IMR-90 (cell line): ENCODE measurements at regions not wholly inside any gene's neighbourhood (a gene's known extent, or its start where the extent isn't known, plus 50 kb on each side); places are given as distances from the start of the nearest gene placed in this dataset.

Experiments
- ATAC-seq: fragments of 200-7000 bp; cut with Tn5 transposase; 2 replicates; pipeline ENCODE4 v1.9.1; 2020; ENCODE audit warnings: low read depth, mild to moderate bottlenecking, moderate library complexity
- BruUV-seq: library from RNA; stranded (reverse); fragments of 400-500 nt; replicated peaks from 2 replicates; lab custom pipeline; 2021; lab: Mats Ljungman, UMichigan
- CTCF ChIA-PET: fragments of 300-600 bp; formaldehyde crosslinking; extraction: SDS; loops from one replicate; lab custom pipeline; 2021; ENCODE audit warnings: antibody characterized with exemption; lab: Yijun Ruan, JAX
- POLR2A ChIA-PET: fragments of 300-600 bp; sonication (Branson Sonifier 250); formaldehyde crosslinking; loops from one replicate; lab custom pipeline; 2022; ENCODE audit warnings: antibody characterized with exemption; ENCODE audit not compliant: unreplicated experiment; lab: Charles Lee
- DNase-seq: peaks from one replicate; pipeline ENCODE4 v3.0.0; 2013
- H2AFZ ChIP-seq: replicated peaks from 2 replicates; pipeline ENCODE3; 2013; ENCODE audit warnings: low read length, mild to moderate bottlenecking; ENCODE audit not compliant: poor library complexity
- H2AK5ac ChIP-seq: 2 replicates; pipeline ENCODE4 v1.6.1; 2013; ENCODE audit warnings: low read depth, low read length, inconsistent platforms
- H2AK9ac ChIP-seq: replicated peaks from 2 replicates; pipeline ENCODE3; 2013; ENCODE audit warnings: mild to moderate bottlenecking, low read depth, low read length, moderate library complexity; ENCODE audit not compliant: poor library complexity
- H2BK120ac ChIP-seq: 2 replicates; pipeline ENCODE4 v1.6.1; 2013; ENCODE audit warnings: low read depth, low read length, inconsistent platforms
- H2BK15ac ChIP-seq: 3 replicates; pipeline ENCODE4 v1.6.1; 2013; ENCODE audit warnings: low read depth, low read length, inconsistent platforms
- H2BK20ac ChIP-seq: 2 replicates; pipeline ENCODE4 v1.6.1; 2013; ENCODE audit warnings: low read depth, mild to moderate bottlenecking, inconsistent platforms, low read length, moderate library complexity
- H2BK5ac ChIP-seq: 2 replicates; pipeline ENCODE4 v1.6.1; 2013; ENCODE audit warnings: mild to moderate bottlenecking, low read depth, low read length, inconsistent platforms; ENCODE audit not compliant: poor library complexity, severe bottlenecking
- H3K14ac ChIP-seq: replicated peaks from 2 replicates; pipeline ENCODE4 v1.6.1; 2013; ENCODE audit warnings: low read depth, low read length, inconsistent platforms
- H3K18ac ChIP-seq: 2 replicates; pipeline ENCODE4 v1.6.1; 2013; ENCODE audit warnings: low read depth, low read length, control low read depth
- H3K23ac ChIP-seq: 2 replicates; pipeline ENCODE4 v1.6.1; 2013; ENCODE audit warnings: low read depth, low read length, inconsistent platforms
- H3K27ac ChIP-seq: 2 replicates; pipeline ENCODE4 v1.5.1; 2013; ENCODE audit warnings: mild to moderate bottlenecking, control low read depth, low read length; ENCODE audit not compliant: insufficient read depth
- H3K27me3 ChIP-seq: 2 replicates; pipeline ENCODE4 v1.6.1; 2013; ENCODE audit warnings: low read length; ENCODE audit not compliant: control insufficient read depth, insufficient read depth
- H3K36me3 ChIP-seq: 2 replicates; pipeline ENCODE4 v1.6.1; 2013; ENCODE audit warnings: low read length, mixed read lengths; ENCODE audit not compliant: control insufficient read depth, insufficient read depth
- H3K4ac ChIP-seq: 2 replicates; pipeline ENCODE4 v1.6.1; 2013; ENCODE audit warnings: low read depth, low read length, inconsistent platforms
- H3K4me1 ChIP-seq: 2 replicates; pipeline ENCODE4 v1.6.1; 2013; ENCODE audit warnings: low read length, mixed read lengths; ENCODE audit not compliant: control insufficient read depth, insufficient read depth
- H3K4me2 ChIP-seq: 2 replicates; pipeline ENCODE4 v1.6.1; 2013; ENCODE audit warnings: low read depth, mild to moderate bottlenecking, control low read depth, low read length, moderate library complexity
- H3K4me3 ChIP-seq: 2 replicates; pipeline ENCODE4 v1.5.1; 2013; ENCODE audit warnings: low read depth, mild to moderate bottlenecking, control low read depth, low read length, moderate library complexity; ENCODE audit not compliant: insufficient read depth
- H3K56ac ChIP-seq: 2 replicates; pipeline ENCODE4 v1.6.1; 2013; ENCODE audit warnings: low read length, inconsistent platforms; ENCODE audit not compliant: insufficient read depth; ENCODE audit errors: extremely low read depth
- H3K79me1 ChIP-seq, 2 experiments: 2 replicates each; pipeline ENCODE4 v1.6.1; 2013; ENCODE audit warnings: low read length in 2 of 2, inconsistent platforms in 1 of 2, low read depth in 1 of 2
- H3K9ac ChIP-seq: 2 replicates; pipeline ENCODE4 v1.6.1; 2013; ENCODE audit warnings: low read depth, low read length, control low read depth
- H3K9me1 ChIP-seq: 2 replicates; pipeline ENCODE4 v1.6.1; 2013; ENCODE audit warnings: low read length, inconsistent platforms; ENCODE audit not compliant: insufficient read depth
- H3K9me3 ChIP-seq: 2 replicates; pipeline ENCODE4 v1.6.1; 2013; ENCODE audit warnings: low read length; ENCODE audit not compliant: control insufficient read depth, insufficient read depth
- H4K20me1 ChIP-seq: 2 replicates; pipeline ENCODE4 v1.6.1; 2013; ENCODE audit warnings: low read length, inconsistent platforms; ENCODE audit not compliant: insufficient read depth
- H4K5ac ChIP-seq: 2 replicates; pipeline ENCODE4 v1.6.1; 2013; ENCODE audit warnings: mild to moderate bottlenecking, low read depth, low read length, control low read depth
- H4K8ac ChIP-seq, 2 experiments: 2 replicates each; pipeline ENCODE4 v1.6.1; 2013; ENCODE audit warnings: low read depth in 2 of 2, low read length in 2 of 2, control low read depth in 1 of 2, inconsistent platforms in 1 of 2
- H4K91ac ChIP-seq: 2 replicates; pipeline ENCODE4 v1.6.1; 2013; ENCODE audit warnings: low read depth, low read length, inconsistent platforms; ENCODE audit not compliant: insufficient read depth
- CTCF ChIP-seq: conservative IDR thresholded peaks from 2 replicates; pipeline ENCODE4 v1.5.1; 2012; ENCODE audit warnings: mild to moderate bottlenecking, low read depth, low read length, improper control_type of control experiment
- FOS ChIP-seq: fragments of 150-350 bp; IDR thresholded peaks from 2 replicates; pipeline ENCODE4 v1.6.1; 2016; ENCODE audit warnings: low read depth, low read length
- MAZ ChIP-seq: IDR thresholded peaks from 2 replicates; pipeline ENCODE4 v1.6.1; 2012; ENCODE audit warnings: low read depth, mild to moderate bottlenecking, low read length, improper control_type of control experiment, moderate library complexity, borderline replicate concordance
- SMC3 ChIP-seq: fragments of 150-350 bp; IDR thresholded peaks from 2 replicates; pipeline ENCODE4 v1.6.1; 2016; ENCODE audit warnings: low read depth, mild to moderate bottlenecking, antibody characterized with exemption, low read length, moderate library complexity
- WGBS, 2 experiments: methylation state at CpG; one replicate each; pipeline versions ENCODE4 v1.1.5 to v1.1.7; 2013; ENCODE audit warnings: missing lambda C conversion rate in 2 of 2; ENCODE audit not compliant: insufficient read length in 1 of 2; ENCODE audit errors: extremely low coverage in 2 of 2; 5-methylcytosine and 5-hydroxymethylcytosine counted together
- dilution Hi-C: fragments of 300-500 bp; cut with HindIII; formaldehyde crosslinking; loops from one replicate; pipeline ENCODE4 v1.14.3; 2018; ENCODE audit warnings: low sequenced_read_pairs; ENCODE audit not compliant: unreplicated experiment
- in situ Hi-C: fragments of 300-500 bp; cut with MboI; formaldehyde crosslinking; loops from 3 replicates; pipeline ENCODE4 v1.14.3; 2019; ENCODE audit warnings: low sequenced_read_pairs, inconsistent platforms, mixed read lengths
- intact Hi-C: fragments of 100-400 bp; cut with micrococcal nuclease; formaldehyde crosslinking; loops from 2 replicates; pipeline ENCODE4 v1.10.0; 2022

GRCh38 chr5:39732166-39732565, 307.4 kb upstream of the DAB2 start:
- Histone ChIP-seq H3K56ac (no peak overlapping the region), H2AK5ac (no peak overlapping the region), H3K4me1 (no peaks in the 10 kb centered on the region), H4K91ac (no peak overlapping the region), H4K8ac (no peak overlapping the region), H4K5ac (no peak overlapping the region), H3K18ac (no peak overlapping the region), H3K4me3 (no peak overlapping the region), H3K4me2 (no peak overlapping the region), H3K27me3 (no peaks in the 10 kb centered on the region), H2BK20ac (no peak overlapping the region), H2BK120ac (no peak overlapping the region), H3K9me3 (no peaks in the 10 kb centered on the region), H3K36me3 (no peaks in the 10 kb centered on the region), H2BK5ac (no peak overlapping the region), H3K9ac (no peak overlapping the region), H3K79me1 (no peaks in the 10 kb centered on the region), H3K27ac (no peak overlapping the region), H3K23ac (no peak overlapping the region), H2AFZ (no peak overlapping the region), H2BK15ac (no peak overlapping the region), H4K20me1 (no peaks in the 10 kb centered on the region), H3K14ac (no peak overlapping the region), H3K9me1 (no peaks in the 10 kb centered on the region), H3K4ac (no peak overlapping the region), H2AK9ac (no peak overlapping the region)
- intact Hi-C loops, result no loop called here
- no peak for TF ChIP-seq MAZ
- no peak for TF ChIP-seq CTCF
- TF ChIP-seq SMC3, result no peak
- no peak for TF ChIP-seq FOS
- ChIA-PET POLR2A (no interaction called here), CTCF (no interaction called here)
- in situ Hi-C loops, result no loop called here
- no TSS peak for BruUV-seq
- no peak for ATAC-seq
- dilution Hi-C loops, result no loop called here
- no peak for DNase-seq
- no CpG with 5 or more reads among the region's 5 CpGs for WGBS, 2 experiments
